HG03575 (cell line): ENCODE measurements at regions not wholly inside any gene's neighbourhood (a gene's known extent, or its start where the extent isn't known, plus 50 kb on each side); places are given as distances from the start of the nearest gene placed in this dataset.

ENCODE experiments used
- ATAC-seq: cut with Tn5 transposase; IDR thresholded peaks from one replicate; pipeline ENCODE4 v1.9.1; 2021; ENCODE audit not compliant: unreplicated experiment, insufficient number of reproducible peaks, low FRiP score; ENCODE audit errors: extremely low read depth

DNA sequence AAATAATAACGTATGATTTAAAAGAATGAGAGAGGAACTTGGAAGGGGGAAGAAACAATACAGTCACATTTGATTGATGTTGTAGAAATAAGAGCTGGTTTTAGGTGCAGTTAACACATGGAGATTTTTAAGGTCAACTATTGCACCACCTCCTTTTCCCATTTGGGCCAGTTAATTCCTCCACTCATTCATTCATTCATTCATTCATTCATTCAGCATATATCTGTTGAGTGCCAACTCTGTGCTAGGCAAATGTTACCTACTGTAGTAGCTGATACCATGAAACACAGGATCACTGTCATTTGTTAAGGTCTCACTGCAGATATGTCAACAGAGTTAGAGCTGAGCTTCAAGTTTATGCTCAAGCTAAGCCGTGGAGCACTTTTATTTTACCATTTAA is 115.7 kb upstream of the ARID2 start:
- no peak for ATAC-seq

GRCh38 chr12:45615268-45615667 is 114.2 kb upstream of the ARID2 start:
- no peak for ATAC-seq

DNA sequence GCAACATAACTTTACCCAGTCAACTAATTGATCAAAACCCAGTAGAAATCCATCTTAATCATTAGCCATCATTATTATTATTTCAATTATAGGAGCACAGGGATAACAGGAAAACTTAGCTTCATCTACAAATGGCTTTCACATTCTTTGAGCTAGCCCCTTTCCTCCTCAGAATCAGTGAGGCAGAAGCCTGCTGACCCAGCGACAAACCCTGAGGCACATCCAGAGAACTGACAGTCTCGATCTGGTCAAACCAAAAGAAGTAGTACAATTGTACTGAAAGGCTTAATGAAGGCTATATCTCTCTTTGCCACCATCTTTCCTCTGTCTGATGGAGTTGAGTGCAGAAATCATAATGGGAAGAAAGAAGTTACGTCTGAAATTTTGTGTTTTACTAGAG is 109.8 kb upstream of the ARID2 start:
- no peak for ATAC-seq

- no peak for ATAC-seq
Measured at GRCh38 chr12:45621703-45622102, 107.8 kb upstream of the ARID2 start.

GRCh38 chr12:45622210-45622937 is 107.1 kb upstream of the ARID2 start:
- ATAC-seq: no peak

DNA sequence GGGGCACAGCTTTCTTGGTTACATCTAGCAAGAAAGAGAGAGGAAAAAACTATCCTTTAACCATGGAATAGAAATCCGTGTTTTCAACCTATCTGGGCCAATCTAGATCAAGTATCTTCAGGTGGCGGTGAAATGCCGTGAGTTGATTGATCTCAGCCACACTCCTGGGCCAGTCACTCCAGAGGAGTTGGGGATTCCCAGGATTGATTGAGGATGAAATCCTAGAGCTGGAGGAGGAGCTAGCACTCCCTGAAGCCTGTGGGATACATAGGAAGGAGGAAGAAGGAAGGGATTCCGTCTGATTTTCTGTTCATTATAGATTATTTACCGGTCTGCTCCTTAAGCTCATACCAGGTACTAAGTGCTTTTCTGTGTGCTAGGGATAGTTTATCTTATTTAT is 106.3 kb upstream of the ARID2 start:
- no peak for ATAC-seq

DNA sequence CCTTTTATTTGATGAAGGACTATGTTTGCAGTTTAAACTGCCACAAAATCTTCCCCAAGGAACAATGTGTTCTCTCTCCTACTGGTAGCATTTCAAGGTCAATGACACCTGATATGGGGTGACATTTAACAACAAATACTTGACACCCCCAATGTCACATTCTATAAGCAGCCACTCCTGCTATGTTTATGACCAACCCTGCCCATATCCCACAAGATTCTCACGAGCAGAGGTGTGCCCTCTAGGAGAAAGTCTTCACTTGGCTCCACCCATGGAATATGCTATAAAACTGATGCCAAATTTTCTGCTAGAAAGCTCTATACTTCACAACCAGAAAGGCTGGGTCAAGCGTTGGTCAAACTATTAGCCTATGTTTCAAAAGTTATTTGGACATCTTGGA is 105.6 kb upstream of the ARID2 start:
- no peak for ATAC-seq

GRCh38 chr12:45626965-45627364 is 102.5 kb upstream of the ARID2 start:
- no peak for ATAC-seq

GRCh38 chr12:45627407-45628069 is 102.0 kb upstream of the ARID2 start:
- ATAC-seq: no peak

GRCh38 chr12:45629292-45629691 is 100.2 kb upstream of the ARID2 start:
- ATAC-seq: no peak

DNA sequence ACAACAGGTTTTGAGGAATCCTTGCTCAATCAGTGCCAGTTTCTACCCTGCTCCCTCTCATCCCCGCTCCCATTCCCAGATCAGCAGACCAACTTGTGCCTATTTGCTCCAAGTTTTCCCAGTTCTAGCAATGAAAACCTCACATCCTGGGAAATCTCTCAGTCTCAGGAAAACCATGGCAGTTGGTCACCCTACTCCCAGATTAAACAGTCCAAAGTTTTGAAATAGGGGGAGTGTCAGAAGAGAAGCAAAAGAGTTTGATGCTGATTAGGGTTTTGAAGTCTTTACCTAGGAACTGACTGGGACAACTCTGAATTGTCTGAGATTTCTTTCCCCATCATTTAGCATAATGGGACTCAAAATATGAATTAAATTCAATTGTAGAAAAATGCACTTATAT is 95.8 kb upstream of the ARID2 start:
- ATAC-seq: no peak

GRCh38 chr12:45634273-45634917 is 95.1 kb upstream of the ARID2 start:
- no peak for ATAC-seq

DNA sequence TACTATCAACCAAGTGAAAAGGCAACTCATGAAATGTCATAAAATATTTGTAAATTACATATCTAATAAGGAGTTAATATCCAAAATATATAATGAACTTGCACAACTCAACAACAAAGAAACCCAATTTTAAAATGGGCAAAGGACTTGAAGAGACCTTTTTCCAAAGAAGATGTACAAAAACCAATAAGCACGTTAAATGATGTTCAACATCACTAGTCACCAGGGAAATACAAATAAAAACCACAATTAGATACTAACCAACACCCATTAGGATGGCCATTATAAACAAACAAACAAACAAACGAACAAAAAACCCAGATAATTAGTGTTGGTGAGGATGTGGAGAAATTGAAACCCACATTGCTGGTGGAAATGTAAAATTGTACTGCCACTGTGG is 92.3 kb upstream of the ARID2 start:
- no peak for ATAC-seq

GRCh38 chr12:45637706-45638105 is 91.8 kb upstream of the ARID2 start:
- ATAC-seq: no peak

DNA sequence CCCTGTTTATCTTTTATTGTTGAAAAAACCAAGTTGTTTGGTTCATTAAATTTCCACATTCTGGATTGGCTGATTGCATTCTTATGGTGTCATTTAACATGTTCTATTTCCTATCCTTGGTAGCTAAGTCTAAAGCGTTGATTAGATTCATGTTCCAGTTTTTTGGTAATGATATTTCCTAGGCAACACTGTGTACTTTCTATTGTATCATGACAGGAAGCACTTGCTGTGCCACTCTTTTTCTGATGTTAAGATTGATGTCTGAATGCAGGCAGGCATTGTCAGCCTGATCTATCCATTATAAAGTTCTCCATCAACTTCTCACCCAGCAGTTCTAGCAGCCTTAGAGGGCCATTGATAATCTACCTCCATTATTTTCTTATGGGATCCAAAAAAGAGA is 91.1 kb upstream of the ARID2 start:
- no peak for ATAC-seq

DNA sequence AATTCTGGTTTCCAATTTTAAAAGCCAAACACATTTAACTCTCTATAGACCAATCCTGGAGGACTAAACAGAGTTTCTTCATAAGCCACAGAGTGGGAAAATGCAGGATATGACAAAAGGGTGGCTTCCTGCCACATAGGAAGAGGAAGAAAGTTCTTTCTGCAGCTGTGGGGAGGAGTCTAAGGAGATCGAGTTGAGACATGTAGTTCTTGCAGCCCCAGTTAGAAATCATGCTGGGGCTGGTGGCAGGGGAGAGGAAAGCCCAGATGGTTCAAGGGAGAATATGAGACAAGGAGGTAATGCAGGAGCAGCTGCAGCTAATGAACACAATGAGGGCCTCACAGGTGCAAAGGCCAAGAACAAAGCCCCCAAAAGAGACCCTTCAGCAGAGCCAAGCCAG is 85.0 kb upstream of the ARID2 start:
- no peak for ATAC-seq

- ATAC-seq: no peak
Measured at GRCh38 chr12:45646851-45647581, 82.5 kb upstream of the ARID2 start.

GRCh38 chr12:45648070-45648469 is 81.4 kb upstream of the ARID2 start:
- no peak for ATAC-seq

- no peak for ATAC-seq
Measured at GRCh38 chr12:45651029-45651428, 78.5 kb upstream of the ARID2 start.
